DOHH2 (cell line): ENCODE measurements at regions not wholly inside any gene's neighbourhood (a gene's known extent, or its start where the extent isn't known, plus 50 kb on each side); places are given as distances from the start of the nearest gene placed in this dataset.

ENCODE experiments used
- H3F3A ChIP-seq: fragments of 200-600 bp; sonication (generic), shearing (Covaris generic); 2 replicates; pipeline ENCODE4 v1.6.0; 2016; ENCODE audit warnings: antibody characterized with exemption, mild to moderate bottlenecking; ENCODE audit not compliant: control insufficient read depth, insufficient read depth
- H3K27ac ChIP-seq: fragments of 200-600 bp; sonication (generic); 2 replicates; pipeline ENCODE4 v1.5.1; 2014; ENCODE audit warnings: low read depth, mild to moderate bottlenecking, low read length, moderate library complexity
- H3K27me3 ChIP-seq: fragments of 200-600 bp; sonication (generic); 2 replicates; pipeline ENCODE4 v1.6.1; 2014; ENCODE audit warnings: mild to moderate bottlenecking, low read length, mixed read lengths; ENCODE audit not compliant: control insufficient read depth
- H3K36me3 ChIP-seq: fragments of 200-600 bp; sonication (generic); 2 replicates; pipeline ENCODE4 v1.6.1; 2014; ENCODE audit warnings: mild to moderate bottlenecking, low read length, moderate library complexity, mixed read lengths; ENCODE audit not compliant: control insufficient read depth
- H3K4me1 ChIP-seq: fragments of 200-600 bp; sonication (generic); 2 replicates; pipeline ENCODE4 v1.6.1; 2014; ENCODE audit warnings: mild to moderate bottlenecking, low read length, mixed read lengths; ENCODE audit not compliant: control insufficient read depth
- H3K4me2 ChIP-seq: fragments of 200-600 bp; sonication (generic); 2 replicates; pipeline ENCODE4 v1.6.0; 2014; ENCODE audit warnings: mild to moderate bottlenecking, low read length, moderate library complexity
- H3K4me3 ChIP-seq: fragments of 200-600 bp; sonication (generic); 2 replicates; pipeline ENCODE4 v1.5.1; 2014; ENCODE audit warnings: mild to moderate bottlenecking, low read length, mixed read lengths
- H3K79me2 ChIP-seq: fragments of 200-600 bp; sonication (generic); 2 replicates; pipeline ENCODE4 v1.6.1; 2014; ENCODE audit warnings: mild to moderate bottlenecking, low read length, mixed read lengths; ENCODE audit not compliant: control insufficient read depth
- H3K9me2 ChIP-seq: fragments of 200-600 bp; sonication (generic); replicated peaks from 2 replicates; pipeline ENCODE4 v1.6.1; 2014; ENCODE audit warnings: mild to moderate bottlenecking, low read length, mixed read lengths; ENCODE audit not compliant: control insufficient read depth
- H3K9me3 ChIP-seq: fragments of 200-600 bp; sonication (generic); 2 replicates; pipeline ENCODE4 v1.6.1; 2014; ENCODE audit warnings: antibody characterized with exemption, low read length, mixed read lengths; ENCODE audit not compliant: control insufficient read depth, insufficient read depth
- H4K20me1 ChIP-seq: fragments of 200-600 bp; sonication (generic); 2 replicates; pipeline ENCODE4 v1.6.0; 2014; ENCODE audit warnings: low read depth, mild to moderate bottlenecking, antibody characterized with exemption, low read length, moderate library complexity; ENCODE audit not compliant: control insufficient read depth, insufficient read depth
- CTCF ChIP-seq: fragments of 200-600 bp; sonication (generic); IDR thresholded peaks from one replicate; pipeline ENCODE4 v1.5.1; 2014; ENCODE audit warnings: antibody characterized with exemption, mild to moderate bottlenecking, low read depth, low read length; ENCODE audit not compliant: poor library complexity, severe bottlenecking
- EZH2phosphoT487 ChIP-seq: fragments of 200-600 bp; sonication (generic); IDR thresholded peaks from 2 replicates; pipeline ENCODE4 v1.6.1; 2017; ENCODE audit warnings: borderline replicate concordance, mild to moderate bottlenecking, antibody characterized with exemption, low read length, moderate library complexity, mixed read lengths

- H3K79me2 ChIP-seq, result no peaks in the 10 kb centered on the region
- no peak overlapping the region for H3K4me2 ChIP-seq
- H3K27me3 ChIP-seq, result no peaks in the 10 kb centered on the region
- H3K9me2 ChIP-seq, result no peaks in the 10 kb centered on the region
- H3K9me3 ChIP-seq, result no peaks in the 10 kb centered on the region
- H3F3A ChIP-seq, result no peaks in the 10 kb centered on the region
- H3K4me1 ChIP-seq, result no peaks in the 10 kb centered on the region
- no peak overlapping the region for H3K4me3 ChIP-seq
- no peaks in the 10 kb centered on the region for H3K36me3 ChIP-seq
- no peak overlapping the region for H3K27ac ChIP-seq
- no peak for TF ChIP-seq EZH2phosphoT487
- TF ChIP-seq CTCF, result no peak
- H4K20me1 ChIP-seq, result no peaks in the 10 kb centered on the region
Measured at GRCh38 chr20:60477958-60478357, 519.7 kb downstream of the CDH26 start.

GRCh38 chr20:60478533-60478932 lies 520.3 kb downstream of the CDH26 start:
- no peaks in the 10 kb centered on the region for H3K9me2 ChIP-seq
- no peaks in the 10 kb centered on the region for H3K79me2 ChIP-seq
- no peaks in the 10 kb centered on the region for H3K4me1 ChIP-seq
- no peak overlapping the region for H3K27ac ChIP-seq
- no peaks in the 10 kb centered on the region for H4K20me1 ChIP-seq
- H3K27me3 ChIP-seq, result no peaks in the 10 kb centered on the region
- no peaks in the 10 kb centered on the region for H3K36me3 ChIP-seq
- H3K4me2 ChIP-seq, result no peak overlapping the region
- TF ChIP-seq CTCF (no peak), EZH2phosphoT487 (no peak)
- no peaks in the 10 kb centered on the region for H3F3A ChIP-seq
- H3K4me3 ChIP-seq, result no peak overlapping the region
- H3K9me3 ChIP-seq, result no peaks in the 10 kb centered on the region

- H4K20me1 ChIP-seq, result no peaks in the 10 kb centered on the region
- no peak overlapping the region for H3K4me3 ChIP-seq
- H3K27me3 ChIP-seq, result no peaks in the 10 kb centered on the region
- TF ChIP-seq EZH2phosphoT487 (no peak), CTCF (no peak)
- H3F3A ChIP-seq, result no peaks in the 10 kb centered on the region
- no peaks in the 10 kb centered on the region for H3K36me3 ChIP-seq
- no peak overlapping the region for H3K4me2 ChIP-seq
- no peaks in the 10 kb centered on the region for H3K9me3 ChIP-seq
- no peaks in the 10 kb centered on the region for H3K4me1 ChIP-seq
- H3K9me2 ChIP-seq, result no peaks in the 10 kb centered on the region
- no peak overlapping the region for H3K27ac ChIP-seq
- no peaks in the 10 kb centered on the region for H3K79me2 ChIP-seq
Measured at GRCh38 chr20:60480950-60481742, 522.9 kb downstream of the CDH26 start.
